ENCODE measurements at regions not wholly inside any gene's neighbourhood (a gene's known extent, or its start where the extent isn't known, plus 50 kb on each side); places are given as distances from the start of the nearest gene placed in this dataset.

- no peak for DNase-seq (ENCODE audit: low read depth)
- H3K4me3 ChIP-seq (ENCODE audit: low read length) = no peak overlapping the region
- TF ChIP-seq CTCF (conservative IDR thresholded peaks at IDR 0.05; ENCODE audit: low read length) = no peak
Measured at GRCh38 chr11:79864882-79865281, 424.1 kb upstream of the TENM4 start.

- no peak for DNase-seq (ENCODE audit: low read depth)
- H3K4me3 ChIP-seq (ENCODE audit: low read length) = no peak overlapping the region
- TF ChIP-seq CTCF (conservative IDR thresholded peaks at IDR 0.05; ENCODE audit: low read length) = no peak
Measured at GRCh38 chr11:79860336-79860735, 419.5 kb upstream of the TENM4 start.

GRCh38 chr11:79857377-79858214, 416.8 kb upstream of the TENM4 start:
- H3K4me3 ChIP-seq (ENCODE audit: low read length) = no peak overlapping the region
- DNase-seq (ENCODE audit: low read depth) = no peak
- TF ChIP-seq CTCF (conservative IDR thresholded peaks at IDR 0.05; ENCODE audit: low read length) = no peak

GRCh38 chr11:79852176-79852575, 411.3 kb upstream of the TENM4 start:
- no peak for DNase-seq (ENCODE audit: low read depth)
- no peak overlapping the region for H3K4me3 ChIP-seq (ENCODE audit: low read length)
- no peak for TF ChIP-seq CTCF (conservative IDR thresholded peaks at IDR 0.05; ENCODE audit: low read length)

- no peak for TF ChIP-seq CTCF (conservative IDR thresholded peaks at IDR 0.05; ENCODE audit: low read length)
- no peak for DNase-seq (ENCODE audit: low read depth)
- no peak overlapping the region for H3K4me3 ChIP-seq (ENCODE audit: low read length)
Measured at GRCh38 chr11:79845002-79845709, 404.3 kb upstream of the TENM4 start.

GRCh38 chr11:79834015-79834414, 393.2 kb upstream of the TENM4 start:
- no peak for TF ChIP-seq CTCF (conservative IDR thresholded peaks at IDR 0.05; ENCODE audit: low read length)
- DNase-seq (ENCODE audit: low read depth) = no peak
- H3K4me3 ChIP-seq (ENCODE audit: low read length) = no peak overlapping the region

GRCh38 chr11:79830446-79830845, 389.6 kb upstream of the TENM4 start:
- no peak for DNase-seq (ENCODE audit: low read depth)
- H3K4me3 ChIP-seq (ENCODE audit: low read length) = no peak overlapping the region
- TF ChIP-seq CTCF (conservative IDR thresholded peaks at IDR 0.05; ENCODE audit: low read length) = no peak
